ENCODE measurements at regions not wholly inside any gene's neighbourhood (a gene's known extent, or its start where the extent isn't known, plus 50 kb on each side); places are given as distances from the start of the nearest gene placed in this dataset.

DNA sequence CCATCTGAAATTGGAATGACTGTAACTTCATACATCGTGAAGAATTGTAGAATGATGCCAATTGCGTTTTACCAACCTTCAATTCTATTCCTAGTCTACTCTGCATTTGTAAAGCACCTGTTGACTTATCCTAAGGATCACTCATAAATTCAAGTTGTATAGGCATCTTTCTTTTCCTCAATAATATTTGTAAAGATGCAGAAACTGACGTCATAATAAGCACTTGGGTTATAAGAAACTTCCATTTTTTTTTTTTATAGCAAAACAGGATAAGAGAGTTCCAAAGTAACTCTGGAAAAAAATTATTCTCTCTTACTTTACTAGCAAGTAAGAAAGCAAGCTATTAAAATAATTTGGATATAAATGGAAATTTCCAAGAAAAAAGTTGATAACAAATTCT is 1377.4 kb upstream of the ACVR2A start:
- intact Hi-C loops (cut with micrococcal nuclease; ENCODE audit: unreplicated experiment) = no loop called here

GRCh38 chr2:146465460-146465859 is 1379.4 kb upstream of the ACVR2A start:
- no peak overlapping the region for H3K27ac ChIP-seq (ENCODE audit: low read depth, low read length, poor library complexity, severe bottlenecking)
- no peak for DNase-seq (ENCODE audit: low spot score)
- no peak overlapping the region for H3K4me3 ChIP-seq (ENCODE audit: low read depth, low read length, poor library complexity, severe bottlenecking)
- H3K27me3 ChIP-seq (replicated peaks; ENCODE audit: insufficient read depth, low read depth, low read length, poor library complexity) = no peaks in the 10 kb centered on the region
- no peaks in the 10 kb centered on the region for H3K4me1 ChIP-seq (ENCODE audit: insufficient read depth, low read length, poor library complexity, severe bottlenecking)
- no peaks in the 10 kb centered on the region for H3K36me3 ChIP-seq (ENCODE audit: insufficient read depth, low read length, poor library complexity, severe bottlenecking)
- no TSS peak for BruUV-seq (replicated peaks)
- ChIA-PET CTCF (no interaction called here), POLR2A (ENCODE audit: low non-redundant PET) (no interaction called here)
- TF ChIP-seq, protein P1, sequence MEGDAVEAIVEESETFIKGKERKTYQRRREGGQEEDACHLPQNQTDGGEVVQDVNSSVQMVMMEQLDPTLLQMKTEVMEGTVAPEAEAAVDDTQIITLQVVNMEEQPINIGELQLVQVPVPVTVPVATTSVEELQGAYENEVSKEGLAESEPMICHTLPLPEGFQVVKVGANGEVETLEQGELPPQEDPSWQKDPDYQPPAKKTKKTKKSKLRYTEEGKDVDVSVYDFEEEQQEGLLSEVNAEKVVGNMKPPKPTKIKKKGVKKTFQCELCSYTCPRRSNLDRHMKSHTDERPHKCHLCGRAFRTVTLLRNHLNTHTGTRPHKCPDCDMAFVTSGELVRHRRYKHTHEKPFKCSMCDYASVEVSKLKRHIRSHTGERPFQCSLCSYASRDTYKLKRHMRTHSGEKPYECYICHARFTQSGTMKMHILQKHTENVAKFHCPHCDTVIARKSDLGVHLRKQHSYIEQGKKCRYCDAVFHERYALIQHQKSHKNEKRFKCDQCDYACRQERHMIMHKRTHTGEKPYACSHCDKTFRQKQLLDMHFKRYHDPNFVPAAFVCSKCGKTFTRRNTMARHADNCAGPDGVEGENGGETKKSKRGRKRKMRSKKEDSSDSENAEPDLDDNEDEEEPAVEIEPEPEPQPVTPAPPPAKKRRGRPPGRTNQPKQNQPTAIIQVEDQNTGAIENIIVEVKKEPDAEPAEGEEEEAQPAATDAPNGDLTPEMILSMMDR (conservative IDR thresholded peaks at IDR 0.05; ENCODE audit: low read depth, low read length) = no peak
- no peak for TF ChIP-seq EZH2 (IDR thresholded peaks at IDR 0.05; ENCODE audit: borderline replicate concordance, low read depth, low read length, poor library complexity, severe bottlenecking)
- H3K9me3 ChIP-seq (ENCODE audit: low read depth, low read length, poor library complexity, severe bottlenecking) = no peaks in the 10 kb centered on the region
- intact Hi-C loops (cut with micrococcal nuclease; ENCODE audit: unreplicated experiment) = no loop called here

More for the DNA sequence above, 1377.4 kb upstream of the ACVR2A start:
- POLR2A ChIA-PET (ENCODE audit: low non-redundant PET) = no interaction called here
- BruUV-seq (replicated peaks) = no TSS peak
- no peaks in the 10 kb centered on the region for H3K36me3 ChIP-seq (ENCODE audit: insufficient read depth, low read length, poor library complexity, severe bottlenecking)
- H3K9me3 ChIP-seq (ENCODE audit: low read depth, low read length, poor library complexity, severe bottlenecking) = no peaks in the 10 kb centered on the region
- no peak overlapping the region for H3K27ac ChIP-seq (ENCODE audit: low read depth, low read length, poor library complexity, severe bottlenecking)
- no peaks in the 10 kb centered on the region for H3K4me1 ChIP-seq (ENCODE audit: insufficient read depth, low read length, poor library complexity, severe bottlenecking)
- CTCF ChIA-PET = no interaction called here
- no peak overlapping the region for H3K4me3 ChIP-seq (ENCODE audit: low read depth, low read length, poor library complexity, severe bottlenecking)
- no peaks in the 10 kb centered on the region for H3K27me3 ChIP-seq (replicated peaks; ENCODE audit: insufficient read depth, low read depth, low read length, poor library complexity)
- DNase-seq (ENCODE audit: low spot score) = no peak
- TF ChIP-seq, protein P1 (conservative IDR thresholded peaks at IDR 0.05; ENCODE audit: low read depth, low read length) = no peak
- no peak for TF ChIP-seq EZH2 (IDR thresholded peaks at IDR 0.05; ENCODE audit: borderline replicate concordance, low read depth, low read length, poor library complexity, severe bottlenecking)

DNA sequence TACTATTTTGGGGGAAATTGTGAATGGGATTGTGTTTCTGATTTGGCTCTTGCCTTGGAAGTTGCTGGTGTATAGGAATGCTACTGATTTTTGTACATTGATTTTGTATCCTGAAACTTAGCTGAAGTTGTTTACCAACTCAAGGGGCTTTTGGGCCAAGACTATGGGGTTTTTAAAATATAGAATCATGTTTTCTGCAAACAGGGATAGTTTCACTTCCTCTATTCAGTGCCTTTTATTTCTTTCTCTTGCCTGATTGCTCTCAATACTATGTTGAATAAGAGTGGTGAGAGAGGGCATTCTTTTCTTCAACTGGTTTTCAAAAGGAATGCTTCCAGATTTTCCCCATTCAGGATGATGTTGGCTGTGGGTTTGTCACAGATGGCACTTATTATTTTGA is 1383.8 kb upstream of the ACVR2A start:
- no TSS peak for BruUV-seq (replicated peaks)
- no peak for TF ChIP-seq EZH2 (IDR thresholded peaks at IDR 0.05; ENCODE audit: borderline replicate concordance, low read depth, low read length, poor library complexity, severe bottlenecking)
- TF ChIP-seq, protein P1 (conservative IDR thresholded peaks at IDR 0.05; ENCODE audit: low read depth, low read length) = no peak
- Histone ChIP-seq H3K9me3 (ENCODE audit: low read depth, low read length, poor library complexity, severe bottlenecking) (no peaks in the 10 kb centered on the region), H3K36me3 (ENCODE audit: insufficient read depth, low read length, poor library complexity, severe bottlenecking) (no peaks in the 10 kb centered on the region), H3K4me3 (ENCODE audit: low read depth, low read length, poor library complexity, severe bottlenecking) (no peak overlapping the region), H3K4me1 (ENCODE audit: insufficient read depth, low read length, poor library complexity, severe bottlenecking) (no peaks in the 10 kb centered on the region), H3K27ac (ENCODE audit: low read depth, low read length, poor library complexity, severe bottlenecking) (no peak overlapping the region), H3K27me3 (replicated peaks; ENCODE audit: insufficient read depth, low read depth, low read length, poor library complexity) (no peaks in the 10 kb centered on the region)
- ChIA-PET CTCF (no interaction called here), POLR2A (ENCODE audit: low non-redundant PET) (no interaction called here)
- DNase-seq (ENCODE audit: low spot score) = no peak
- intact Hi-C loops (cut with micrococcal nuclease; ENCODE audit: unreplicated experiment) = no loop called here
